SK-N-SH (cell line): ENCODE measurements at regions not wholly inside any gene's neighbourhood (a gene's known extent, or its start where the extent isn't known, plus 50 kb on each side); places are given as distances from the start of the nearest gene placed in this dataset.

ENCODE experiments used
- CTCF ChIA-PET: fragments of 300-600, 350-600 bp; formaldehyde crosslinking; extraction: SDS; loops from one replicate; lab custom pipeline; 2021; lab: Yijun Ruan, JAX
- POLR2A ChIA-PET: fragments of 350-600 bp; sonication (Branson Sonifier 250); formaldehyde crosslinking; extraction: SDS; loops from one replicate; lab custom pipeline; 2020; ENCODE audit warnings: antibody characterized with exemption, inconsistent platforms; lab: Yijun Ruan, JAX
- DNase-seq: peaks from one replicate; pipeline ENCODE4 v3.0.0; 2012
- H2AFZ ChIP-seq: fragments of 200-600 bp; sonication (generic); 2 replicates; pipeline ENCODE4 v1.8.1; 2016; ENCODE audit warnings: antibody characterized with exemption, mild to moderate bottlenecking, low read depth
- H3F3A ChIP-seq: fragments of 200-600 bp; sonication (generic); replicated peaks from 2 replicates; pipeline ENCODE3; 2016; ENCODE audit warnings: antibody characterized with exemption, mild to moderate bottlenecking; ENCODE audit not compliant: insufficient read depth
- H3K27ac ChIP-seq, 2 experiments: fragments of 200-500 bp in 1 of 2; fragments of 200-600 bp in 1 of 2; sonication (Bioruptor generic) in 1 of 2; sonication (generic), shearing (Covaris generic) in 1 of 2; 2 replicates each; pipeline versions ENCODE4 v1.5.1 to v1.6.1; 2014 to 2016; ENCODE audit warnings: low read depth in 2 of 2, inconsistent platforms in 1 of 2, low read length in 1 of 2, mild to moderate bottlenecking in 1 of 2, mixed read lengths in 1 of 2
- H3K27me3 ChIP-seq: fragments of 200-600 bp; sonication (generic), shearing (Covaris generic); 2 replicates; pipeline ENCODE4 v1.6.1; 2016; ENCODE audit warnings: mixed run types; ENCODE audit not compliant: insufficient read depth
- H3K36me3 ChIP-seq, 2 experiments: fragments of 200-500 bp in 1 of 2; fragments of 200-600 bp in 1 of 2; sonication (Bioruptor generic) in 1 of 2; sonication (generic) in 1 of 2; replicated peaks in 1 of 2; 2 replicates each; pipeline versions ENCODE3 to v1.5.1; 2014 to 2016; ENCODE audit warnings: low read length in 1 of 2, mild to moderate bottlenecking in 1 of 2; ENCODE audit not compliant: insufficient read depth in 2 of 2, control insufficient read depth in 1 of 2
- H3K4me1 ChIP-seq, 2 experiments: fragments of 200-500 bp in 1 of 2; fragments of 200-600 bp in 1 of 2; sonication (Bioruptor generic) in 1 of 2; sonication (generic), shearing (Covaris generic) in 1 of 2; 2 replicates each; pipeline versions ENCODE4 v1.5.1 to v1.6.1; 2014 to 2016; ENCODE audit warnings: low read depth in 1 of 2, low read length in 1 of 2, mixed run types in 1 of 2; ENCODE audit not compliant: insufficient read depth in 2 of 2, control insufficient read depth in 1 of 2
- H3K4me2 ChIP-seq: fragments of 200-600 bp; sonication (generic), shearing (Covaris generic); 2 replicates; pipeline ENCODE4 v1.6.1; 2017; ENCODE audit warnings: mixed run types
- H3K4me3 ChIP-seq, 2 experiments: fragments of 200-500 bp in 1 of 2; fragments of 200-600 bp in 1 of 2; sonication (Bioruptor generic) in 1 of 2; sonication (generic), shearing (Covaris generic) in 1 of 2; 2 replicates each; pipeline versions ENCODE4 v1.5.1 to v1.8.1; 2014 to 2016; ENCODE audit warnings: low read depth in 2 of 2, inconsistent platforms in 1 of 2, low read length in 1 of 2, mild to moderate bottlenecking in 1 of 2, mixed read lengths in 1 of 2, moderate library complexity in 1 of 2
- H3K79me2 ChIP-seq: fragments of 200-600 bp; sonication (generic); 2 replicates; pipeline ENCODE4 v1.8.1; 2017; ENCODE audit warnings: mild to moderate bottlenecking; ENCODE audit not compliant: insufficient read depth
- H3K9ac ChIP-seq: fragments of 200-600 bp; sonication (generic); 2 replicates; pipeline ENCODE4 v1.6.1; 2017; ENCODE audit warnings: mixed run types
- H3K9me2 ChIP-seq: fragments of 200-600 bp; sonication (generic); 2 replicates; pipeline ENCODE4 v1.6.1; 2017; ENCODE audit warnings: mixed run types
- H3K9me3 ChIP-seq: fragments of 200-600 bp; sonication (generic); 2 replicates; pipeline ENCODE4 v1.6.1; 2017; ENCODE audit warnings: mixed run types, mild to moderate bottlenecking, moderate library complexity
- H4K20me1 ChIP-seq: fragments of 200-600 bp; sonication (generic); 2 replicates; pipeline ENCODE4 v1.6.1; 2017; ENCODE audit warnings: mild to moderate bottlenecking, mixed run types; ENCODE audit not compliant: insufficient read depth
- CHD2 ChIP-seq: fragments of 150-350 bp; IDR thresholded peaks from 2 replicates; pipeline ENCODE4 v1.6.1; 2018; ENCODE audit warnings: low read length; ENCODE audit not compliant: partially characterized antibody
- EZH2phosphoT487 ChIP-seq: fragments of 200-600 bp; sonication (generic); IDR thresholded peaks from 2 replicates; pipeline ENCODE4 v1.6.1; 2017; ENCODE audit warnings: low read depth, mixed run types, mild to moderate bottlenecking, antibody characterized with exemption, moderate library complexity, borderline replicate concordance
- FOSL2 ChIP-seq: IDR thresholded peaks from 2 replicates; pipeline ENCODE4 v1.4.0; 2012; ENCODE audit warnings: low read depth, mild to moderate bottlenecking, moderate library complexity, borderline replicate concordance
- FOXJ3 ChIP-seq: sonication (generic); formaldehyde crosslinking; IDR thresholded peaks from 2 replicates; pipeline ENCODE4 v1.5.1; 2020; ENCODE audit warnings: mild to moderate bottlenecking, missing genetic modification reagents
- GABPA ChIP-seq: IDR thresholded peaks from 2 replicates; pipeline ENCODE4 v1.4.0; 2012; ENCODE audit warnings: low read depth, mild to moderate bottlenecking
- JUND ChIP-seq: IDR thresholded peaks from 2 replicates; pipeline ENCODE4 v1.4.0; 2012
- MEF2A ChIP-seq: IDR thresholded peaks from 2 replicates; pipeline ENCODE4 v1.4.0; 2012; ENCODE audit warnings: low read depth, borderline replicate concordance
- MXI1 ChIP-seq: IDR thresholded peaks from 2 replicates; pipeline ENCODE4 v1.6.1; 2012; ENCODE audit warnings: mild to moderate bottlenecking, low read depth, low read length, improper control_type of control experiment
- POLR2AphosphoS5 ChIP-seq: IDR thresholded peaks from 2 replicates; pipeline ENCODE4 v1.6.1; 2012; ENCODE audit warnings: low read depth, low read length
- RXRA ChIP-seq: IDR thresholded peaks from 2 replicates; pipeline ENCODE4 v1.4.0; 2012; ENCODE audit warnings: low read depth, mild to moderate bottlenecking, borderline replicate concordance
- TAF1 ChIP-seq: IDR thresholded peaks from 2 replicates; pipeline ENCODE4 v1.6.1; 2012; ENCODE audit warnings: low read depth, mild to moderate bottlenecking, low read length, moderate library complexity, borderline replicate concordance
- TEAD4 ChIP-seq: IDR thresholded peaks from 2 replicates; pipeline ENCODE4 v1.4.0; 2012; ENCODE audit warnings: mild to moderate bottlenecking, borderline replicate concordance; ENCODE audit not compliant: insufficient read depth
- USF2 ChIP-seq: fragments of 150-350 bp; IDR thresholded peaks from 2 replicates; pipeline ENCODE4 v1.6.1; 2017; ENCODE audit warnings: antibody characterized with exemption, low read length, low read depth, borderline replicate concordance
- WGBS: methylation state at CpG from one replicate; pipeline ENCODE4 v1.1.6; 2017; ENCODE audit warnings: low lambda C conversion rate; 5-methylcytosine and 5-hydroxymethylcytosine counted together
- TF ChIP-seq, protein P1 (sequence below): fragments of 150-350 bp; IDR thresholded peaks from 2 replicates; pipeline ENCODE4 v1.6.1; 2016; ENCODE audit warnings: mild to moderate bottlenecking, low read depth, low read length
- TF ChIP-seq, protein P2 (sequence below): IDR thresholded peaks from 2 replicates; pipeline ENCODE4 v1.6.1; 2012; ENCODE audit warnings: mild to moderate bottlenecking, low read depth, low read length, moderate library complexity

DNA sequence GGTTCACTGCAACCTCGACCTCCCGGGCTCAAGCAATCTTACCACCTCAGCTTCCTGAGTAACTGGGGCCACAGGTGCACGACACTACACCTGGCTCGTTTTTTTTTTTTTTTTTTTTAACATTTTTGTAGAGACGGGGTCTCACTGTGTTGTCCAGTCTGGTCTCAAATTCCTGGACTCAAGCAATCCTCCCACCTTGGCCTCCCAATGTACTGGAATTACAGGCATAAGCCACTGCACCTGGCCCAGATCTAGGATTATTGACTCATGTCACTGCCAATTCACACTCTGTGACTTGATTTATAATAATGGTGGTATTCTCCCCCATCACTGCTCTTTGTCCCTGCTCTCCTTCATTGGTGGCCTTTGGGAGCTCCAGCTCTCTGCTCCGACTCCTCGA, 145.1 kb downstream of the PTPRU start:
- Histone ChIP-seq H3K27me3 (no peaks in the 10 kb centered on the region), H3K36me3 (no peaks in the 10 kb centered on the region), H3K27ac (no peak overlapping the region), H3K4me3 (no peak overlapping the region), H3K4me2 (no peak overlapping the region), H3K79me2 (no peaks in the 10 kb centered on the region), H3K9me3 (peaks cover 6% of the 10 kb centered on the region), H3K4me1 (peaks cover 0 to 18% of the 10 kb centered on the region in 2 experiments; a peak in 1 of 4 replicates), H3K9me2 (no peaks in the 10 kb centered on the region)
- 27% methylated on average over 7 of the region's 7 CpGs for WGBS
- no peak for DNase-seq
- ChIA-PET POLR2A (no interaction called here), CTCF (interaction anchor here (1.2 to 1.4 kb wide), 2 partner anchors 15 to 322 kb away, joined by 3 to 4 read pairs; no protein-coding TSS in a partner anchor)
- TF ChIP-seq GABPA (no peak), EZH2phosphoT487 (no peak), RXRA (no peak), MEF2A (no peak), JUND (no peak), TEAD4 (no peak)
- TF ChIP-seq, protein P1, sequence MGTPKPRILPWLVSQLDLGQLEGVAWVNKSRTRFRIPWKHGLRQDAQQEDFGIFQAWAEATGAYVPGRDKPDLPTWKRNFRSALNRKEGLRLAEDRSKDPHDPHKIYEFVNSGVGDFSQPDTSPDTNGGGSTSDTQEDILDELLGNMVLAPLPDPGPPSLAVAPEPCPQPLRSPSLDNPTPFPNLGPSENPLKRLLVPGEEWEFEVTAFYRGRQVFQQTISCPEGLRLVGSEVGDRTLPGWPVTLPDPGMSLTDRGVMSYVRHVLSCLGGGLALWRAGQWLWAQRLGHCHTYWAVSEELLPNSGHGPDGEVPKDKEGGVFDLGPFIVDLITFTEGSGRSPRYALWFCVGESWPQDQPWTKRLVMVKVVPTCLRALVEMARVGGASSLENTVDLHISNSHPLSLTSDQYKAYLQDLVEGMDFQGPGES = no peak
- TF ChIP-seq, all 33 proteins: peak for 0
- Histone ChIP-seq H3K9ac (no peak overlapping the region), H4K20me1 (no peaks in the 10 kb centered on the region), H3F3A (peaks cover 3% of the 10 kb centered on the region), H2AFZ (no peak overlapping the region)

DNA sequence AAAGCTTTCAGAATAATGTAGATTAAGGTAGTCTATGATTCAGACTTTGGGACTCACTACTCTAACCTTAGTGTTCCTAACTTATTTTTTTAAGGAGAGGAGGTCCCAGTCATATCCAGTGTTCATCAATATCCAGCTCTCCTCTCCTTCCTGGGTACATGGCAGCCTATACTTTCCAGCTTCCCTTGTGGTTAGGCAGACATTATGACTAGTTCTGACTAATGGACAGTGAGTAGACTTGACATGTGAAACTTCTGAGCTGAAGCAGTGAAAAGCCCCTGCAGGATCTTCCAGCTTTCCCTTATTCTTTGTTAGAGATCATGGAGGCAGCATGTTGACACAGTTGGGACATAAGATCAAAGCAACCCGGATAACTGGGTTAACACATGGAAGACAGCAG, 144.2 kb downstream of the PTPRU start:
- WGBS = 0% methylated on average over 1 of the region's 1 CpG
- Histone ChIP-seq H3K27me3 (no peaks in the 10 kb centered on the region), H3K9me2 (no peaks in the 10 kb centered on the region), H3K27ac (no peak overlapping the region), H3K4me2 (no peak overlapping the region), H3K36me3 (no peaks in the 10 kb centered on the region), H2AFZ (no peak overlapping the region), H3K9ac (no peak overlapping the region), H3F3A (peaks cover 3% of the 10 kb centered on the region), H3K4me3 (no peak overlapping the region), H4K20me1 (no peaks in the 10 kb centered on the region), H3K79me2 (no peaks in the 10 kb centered on the region), H3K4me1 (peaks cover 0 to 18% of the 10 kb centered on the region in 2 experiments; a peak in 1 of 4 replicates), H3K9me3 (peaks cover 6% of the 10 kb centered on the region)
- ChIA-PET CTCF (interaction anchor here (1.0 to 1.4 kb wide), 4 partner anchors 16 to 731 kb away, joined by 3 to 4 read pairs (median 4); no protein-coding TSS in a partner anchor), POLR2A (no interaction called here)
- no peak for DNase-seq
- TF ChIP-seq USF2 (no peak), MXI1 (no peak), FOXJ3 (CRISPR knock-in tag) (no peak), FOSL2 (no peak), POLR2AphosphoS5 (no peak), CHD2 (no peak), MEF2A (no peak), TAF1 (no peak), RXRA (no peak)
- TF ChIP-seq, protein P2, sequence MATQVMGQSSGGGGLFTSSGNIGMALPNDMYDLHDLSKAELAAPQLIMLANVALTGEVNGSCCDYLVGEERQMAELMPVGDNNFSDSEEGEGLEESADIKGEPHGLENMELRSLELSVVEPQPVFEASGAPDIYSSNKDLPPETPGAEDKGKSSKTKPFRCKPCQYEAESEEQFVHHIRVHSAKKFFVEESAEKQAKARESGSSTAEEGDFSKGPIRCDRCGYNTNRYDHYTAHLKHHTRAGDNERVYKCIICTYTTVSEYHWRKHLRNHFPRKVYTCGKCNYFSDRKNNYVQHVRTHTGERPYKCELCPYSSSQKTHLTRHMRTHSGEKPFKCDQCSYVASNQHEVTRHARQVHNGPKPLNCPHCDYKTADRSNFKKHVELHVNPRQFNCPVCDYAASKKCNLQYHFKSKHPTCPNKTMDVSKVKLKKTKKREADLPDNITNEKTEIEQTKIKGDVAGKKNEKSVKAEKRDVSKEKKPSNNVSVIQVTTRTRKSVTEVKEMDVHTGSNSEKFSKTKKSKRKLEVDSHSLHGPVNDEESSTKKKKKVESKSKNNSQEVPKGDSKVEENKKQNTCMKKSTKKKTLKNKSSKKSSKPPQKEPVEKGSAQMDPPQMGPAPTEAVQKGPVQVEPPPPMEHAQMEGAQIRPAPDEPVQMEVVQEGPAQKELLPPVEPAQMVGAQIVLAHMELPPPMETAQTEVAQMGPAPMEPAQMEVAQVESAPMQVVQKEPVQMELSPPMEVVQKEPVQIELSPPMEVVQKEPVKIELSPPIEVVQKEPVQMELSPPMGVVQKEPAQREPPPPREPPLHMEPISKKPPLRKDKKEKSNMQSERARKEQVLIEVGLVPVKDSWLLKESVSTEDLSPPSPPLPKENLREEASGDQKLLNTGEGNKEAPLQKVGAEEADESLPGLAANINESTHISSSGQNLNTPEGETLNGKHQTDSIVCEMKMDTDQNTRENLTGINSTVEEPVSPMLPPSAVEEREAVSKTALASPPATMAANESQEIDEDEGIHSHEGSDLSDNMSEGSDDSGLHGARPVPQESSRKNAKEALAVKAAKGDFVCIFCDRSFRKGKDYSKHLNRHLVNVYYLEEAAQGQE = no peak
